ENCODE measurements at regions not wholly inside any gene's neighbourhood (a gene's known extent, or its start where the extent isn't known, plus 50 kb on each side); places are given as distances from the start of the nearest gene placed in this dataset.

DNA sequence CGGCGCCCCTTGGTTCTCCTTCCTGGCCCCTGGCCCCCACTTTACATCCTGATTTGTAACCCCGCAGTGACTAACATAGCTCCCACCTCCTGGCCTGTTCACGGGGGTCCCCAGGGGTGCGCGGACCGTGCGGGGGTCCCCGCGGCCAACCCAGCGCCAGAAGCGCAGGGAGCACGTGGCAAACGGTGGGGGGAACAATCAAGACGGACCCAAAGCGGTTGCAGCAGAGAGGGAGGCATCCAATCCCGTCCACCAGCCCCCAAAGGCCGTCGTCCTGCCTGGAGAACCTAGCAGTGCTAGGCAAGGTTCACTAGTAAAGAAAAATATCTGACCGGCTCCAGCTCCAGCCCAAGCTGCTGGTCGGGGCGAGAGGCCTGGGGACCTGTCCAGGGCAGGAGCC, 201.5 kb downstream of the AUH start:
- intact Hi-C loops (cut with DNase I), result no loop called here
- DNase-seq, result no peak
- Histone ChIP-seq H3K27ac (peak overlapping the region in 2 of 5 donors; percentile 49 to 63), H3K9me3 (replicated peaks in 1 of 3) (no peaks in the 10 kb centered on the region), H3K4me3 (peak overlapping the region in 1 of 4 donors; percentile 17), H3K27me3 (no peaks in the 10 kb centered on the region), H3K36me3 (replicated peaks in 1 of 2) (no peaks in the 10 kb centered on the region), H3K4me1 (replicated peaks in 1 of 2) (peaks cover 0 to 13% of the 10 kb centered on the region in 2 donors)
- TF ChIP-seq, protein P1, sequence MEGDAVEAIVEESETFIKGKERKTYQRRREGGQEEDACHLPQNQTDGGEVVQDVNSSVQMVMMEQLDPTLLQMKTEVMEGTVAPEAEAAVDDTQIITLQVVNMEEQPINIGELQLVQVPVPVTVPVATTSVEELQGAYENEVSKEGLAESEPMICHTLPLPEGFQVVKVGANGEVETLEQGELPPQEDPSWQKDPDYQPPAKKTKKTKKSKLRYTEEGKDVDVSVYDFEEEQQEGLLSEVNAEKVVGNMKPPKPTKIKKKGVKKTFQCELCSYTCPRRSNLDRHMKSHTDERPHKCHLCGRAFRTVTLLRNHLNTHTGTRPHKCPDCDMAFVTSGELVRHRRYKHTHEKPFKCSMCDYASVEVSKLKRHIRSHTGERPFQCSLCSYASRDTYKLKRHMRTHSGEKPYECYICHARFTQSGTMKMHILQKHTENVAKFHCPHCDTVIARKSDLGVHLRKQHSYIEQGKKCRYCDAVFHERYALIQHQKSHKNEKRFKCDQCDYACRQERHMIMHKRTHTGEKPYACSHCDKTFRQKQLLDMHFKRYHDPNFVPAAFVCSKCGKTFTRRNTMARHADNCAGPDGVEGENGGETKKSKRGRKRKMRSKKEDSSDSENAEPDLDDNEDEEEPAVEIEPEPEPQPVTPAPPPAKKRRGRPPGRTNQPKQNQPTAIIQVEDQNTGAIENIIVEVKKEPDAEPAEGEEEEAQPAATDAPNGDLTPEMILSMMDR (IDR thresholded peaks at IDR 0.05), result no peak
- 57 to 77% (median 62%) methylated on average over 6 to 22 of the region's 22 CpGs for WGBS, 4 donors

DNA sequence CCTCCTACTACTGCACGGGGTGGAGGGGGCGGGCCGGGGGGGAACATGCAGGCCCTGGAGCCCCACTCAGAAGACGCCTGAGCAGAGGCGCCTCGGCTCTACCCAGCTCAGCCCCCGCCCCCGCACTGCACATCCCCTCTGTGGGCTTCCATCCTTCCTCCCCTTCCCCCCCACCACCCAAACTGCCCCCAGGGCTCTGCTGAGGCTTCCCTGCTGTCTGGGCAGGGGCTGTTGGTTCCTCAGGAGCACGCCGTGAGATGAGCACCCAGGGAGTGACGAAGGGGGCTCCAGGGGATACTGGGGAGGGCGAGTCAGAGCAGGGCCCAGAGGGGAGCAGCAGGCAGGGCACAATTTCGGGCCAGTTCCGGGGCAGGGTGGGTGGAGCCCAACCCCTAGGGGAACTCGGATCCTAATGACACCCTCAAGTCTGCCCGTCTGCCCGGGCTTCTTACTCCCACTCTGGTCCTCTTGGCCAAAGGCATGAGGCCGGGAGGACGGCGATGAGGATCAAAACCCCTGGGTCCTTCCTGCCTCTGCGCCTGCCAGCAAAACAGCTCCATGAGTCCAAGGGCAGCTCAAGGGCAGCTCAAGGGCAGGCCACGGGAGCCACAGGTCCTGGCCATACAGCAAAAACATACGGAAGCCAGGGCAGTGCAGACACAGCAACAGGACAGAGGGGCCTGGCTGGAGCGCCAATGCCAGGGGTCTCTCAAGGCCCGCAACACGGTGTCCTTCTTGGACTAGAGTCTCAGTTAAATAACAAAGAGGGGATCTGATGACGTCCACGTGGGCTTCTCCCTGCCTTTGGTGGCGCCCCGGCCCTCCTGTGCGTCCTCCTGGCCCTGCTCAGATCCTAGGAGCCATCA, 200.9 kb downstream of the AUH start:
- H3K27ac ChIP-seq, result no peak overlapping the region
- TF ChIP-seq POLR2A (IDR thresholded peaks at IDR 0.05), result no peak
- TF ChIP-seq, protein P1 (IDR thresholded peaks at IDR 0.05), result no peak
- no peaks in the 10 kb centered on the region for H3K9me3 ChIP-seq (replicated peaks in 1 of 3)
- no peak overlapping the region for H3K4me3 ChIP-seq
- H3K27me3 ChIP-seq, result no peaks in the 10 kb centered on the region
- WGBS, 4 donors, result 86 to 97% (median 91%) methylated on average over 9 to 31 of the region's 31 CpGs
- intact Hi-C loops (cut with DNase I), result no loop called here
- no peaks in the 10 kb centered on the region for H3K36me3 ChIP-seq (replicated peaks in 1 of 2)
- H3K4me1 ChIP-seq (replicated peaks in 1 of 2), result peaks cover 0 to 15% of the 10 kb centered on the region in 2 donors
- DNase-seq, result no peak

DNA sequence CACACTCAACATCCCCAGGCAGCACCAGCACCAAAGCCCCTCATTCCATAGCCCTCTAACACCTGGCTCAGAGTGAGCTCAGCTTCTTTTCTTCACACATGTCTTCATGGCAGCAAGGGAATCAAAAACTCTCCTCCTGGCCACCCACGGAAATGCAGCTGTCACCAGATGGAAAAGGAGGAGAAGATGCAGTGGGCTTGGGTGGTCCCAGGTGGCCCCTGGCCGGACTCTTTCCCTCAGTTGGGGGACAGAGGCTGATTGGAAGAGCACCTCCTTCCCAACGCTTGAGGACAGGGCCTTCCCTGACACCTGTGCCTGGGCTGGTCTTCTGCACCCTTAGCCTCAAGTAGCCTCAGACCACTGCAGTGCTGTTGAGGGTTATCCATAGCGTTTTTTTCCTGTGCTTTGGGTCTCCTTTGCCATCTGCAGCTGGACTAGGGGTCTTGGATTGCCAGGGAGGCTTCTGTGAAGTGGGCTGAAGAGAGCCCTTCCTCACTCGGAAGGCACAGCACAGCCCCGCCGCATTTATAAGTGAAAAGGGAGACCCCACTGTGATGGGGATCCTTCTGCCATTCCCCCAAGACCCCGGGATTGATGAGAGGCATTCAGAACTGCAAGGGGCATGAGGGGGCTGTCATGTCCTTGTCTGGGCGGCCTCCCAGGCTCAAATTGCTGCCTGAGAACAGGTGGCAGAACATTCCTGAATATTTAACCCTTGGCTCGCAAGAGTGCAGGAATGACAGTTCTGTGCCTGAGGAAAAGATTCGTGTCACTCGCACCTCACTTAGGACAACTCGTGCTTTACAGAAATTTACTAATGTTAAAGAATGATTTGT, 200.0 kb downstream of the AUH start:
- Histone ChIP-seq H3K4me3 (no peak overlapping the region), H3K4me1 (replicated peaks in 1 of 2) (peaks cover 0 to 15% of the 10 kb centered on the region in 2 donors), H3K27ac (no peak overlapping the region), H3K27me3 (no peaks in the 10 kb centered on the region), H3K36me3 (replicated peaks in 1 of 2) (no peaks in the 10 kb centered on the region), H3K9me3 (replicated peaks in 1 of 3) (no peaks in the 10 kb centered on the region)
- intact Hi-C loops (cut with DNase I), result no loop called here
- WGBS, 4 donors, result 84 to 92% (median 85%) methylated on average over 9 to 13 of the region's 13 CpGs
- TF ChIP-seq POLR2A (IDR thresholded peaks at IDR 0.05), result no peak
- TF ChIP-seq, protein P1 (IDR thresholded peaks at IDR 0.05), result no peak
- DNase-seq, result no peak

DNA sequence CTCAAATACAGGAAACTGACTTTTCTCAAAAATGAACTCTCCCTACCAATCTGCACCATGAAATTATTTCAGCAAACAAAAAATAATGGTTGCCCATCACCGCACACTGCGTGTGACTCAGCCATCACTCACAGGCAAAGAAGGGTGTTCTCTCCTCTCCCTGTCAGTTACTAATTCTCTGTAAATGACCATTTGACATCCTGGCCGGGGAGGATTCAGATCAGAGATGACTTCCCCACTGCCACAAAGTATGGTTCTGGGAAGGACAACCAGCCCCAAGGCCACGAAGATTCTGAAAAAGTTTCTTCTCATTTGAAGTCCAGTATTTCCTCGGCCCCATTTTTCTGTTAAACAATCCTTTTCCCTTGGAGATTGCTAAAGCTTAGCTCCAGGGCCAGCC, 199.4 kb downstream of the AUH start:
- TF ChIP-seq, protein P1 (IDR thresholded peaks at IDR 0.05), result no peak
- no peak for TF ChIP-seq POLR2A (IDR thresholded peaks at IDR 0.05)
- no peaks in the 10 kb centered on the region for H3K36me3 ChIP-seq (replicated peaks in 1 of 2)
- H3K27ac ChIP-seq, result peak overlapping the region in 2 of 5 donors; percentile 48 to 54
- 71 to 85% (median 79%) methylated on average over 5 of the region's 5 CpGs for WGBS, 4 donors
- H3K4me3 ChIP-seq, result no peak overlapping the region
- intact Hi-C loops (cut with DNase I), result no loop called here
- DNase-seq, result no peak
- no peaks in the 10 kb centered on the region for H3K27me3 ChIP-seq
- peaks cover 0 to 15% of the 10 kb centered on the region in 2 donors for H3K4me1 ChIP-seq (replicated peaks in 1 of 2)
- H3K9me3 ChIP-seq (replicated peaks in 1 of 3), result no peaks in the 10 kb centered on the region
